ENCODE measurements at regions not wholly inside any gene's neighbourhood (a gene's known extent, or its start where the extent isn't known, plus 50 kb on each side); places are given as distances from the start of the nearest gene placed in this dataset.

GRCh38 chr13:108086678-108087077, 128.7 kb downstream of the LIG4 start:
- TF ChIP-seq ZZZ3 (IDR thresholded peaks at IDR 0.05) (no peak), HMGXB4 (CRISPR knock-in tag; IDR thresholded peaks at IDR 0.05) (no peak), YY1 (IDR thresholded peaks at IDR 0.05; ENCODE audit: borderline replicate concordance in 1 of 3, control insufficient read depth in 1 of 3, extremely low read depth in 1 of 3, insufficient read depth in 3 of 3, insufficient read length in 1 of 3, insufficient replicate concordance in 2 of 3, low read depth in 1 of 3, low read length in 2 of 3) (no peak), CTCF (IDR thresholded peaks at IDR 0.05 in 2 of 3, conservative IDR thresholded peaks at IDR 0.05 in 1 of 3; ENCODE audit: insufficient read depth in 2 of 3, low read depth in 1 of 3, low read length in 3 of 3) (no peak), SMC3 (conservative IDR thresholded peaks at IDR 0.05; ENCODE audit: insufficient read depth, low read depth, low read length) (no peak), GMEB1 (CRISPR knock-in tag; IDR thresholded peaks at IDR 0.05) (no peak), GABPA (tag; conservative IDR thresholded peaks at IDR 0.05; ENCODE audit: low read depth) (no peak), FOSL1 (tag; conservative IDR thresholded peaks at IDR 0.05) (no peak), TAF1 (IDR thresholded peaks at IDR 0.05; ENCODE audit: control insufficient read depth, extremely low read depth, insufficient read depth, low read length, severe bottlenecking) (no peak), ATF6 (CRISPR knock-in tag; IDR thresholded peaks at IDR 0.05) (no peak), MNT (conservative IDR thresholded peaks at IDR 0.05) (no peak), MTA3 (IDR thresholded peaks at IDR 0.05; ENCODE audit: borderline replicate concordance) (no peak), SRSF1 (IDR thresholded peaks at IDR 0.05; ENCODE audit: low read depth, low read length) (no peak)

Measured in K562 (cell line).